T-helper 17 cell (primary cell): ENCODE measurements at regions not wholly inside any gene's neighbourhood (a gene's known extent, or its start where the extent isn't known, plus 50 kb on each side); places are given as distances from the start of the nearest gene placed in this dataset.
"Not testable (repeated sequence)": the region's sequence is repeated elsewhere in the genome, so short reads cannot be mapped to it uniquely, and the experiment has no call there.

Experiments
- ATAC-seq: fragments of 150-1000 bp; cut with Tn5 transposase; 2 replicates; pipeline ENCODE4 v1.10.0; 2021; ENCODE audit warnings: mild to moderate bottlenecking, moderate library complexity
- DNase-seq, 3 donors: peaks; one replicate each; pipeline versions ENCODE4 v3.0.0 to v3.0.0-alpha.2; 2020 to 2021
- H3K9me3 ChIP-seq: one replicate; pipeline ENCODE4 v1.7.0; 2013; ENCODE audit warnings: low read length, mild to moderate bottlenecking; ENCODE audit not compliant: control insufficient read depth, poor library complexity, severe bottlenecking
- H3K27ac Mint-ChIP-seq: one replicate; pipeline ENCODE4 v1.8.0; 2022; ENCODE audit warnings: mild to moderate bottlenecking, moderate library complexity, mixed read lengths
- H3K27me3 Mint-ChIP-seq: one replicate; pipeline ENCODE4 v1.8.0; 2022; ENCODE audit warnings: mixed read lengths
- H3K36me3 Mint-ChIP-seq: one replicate; pipeline ENCODE4 v1.8.0; 2022; ENCODE audit warnings: low read depth, mixed read lengths
- H3K4me1 Mint-ChIP-seq: one replicate; pipeline ENCODE4 v1.8.0; 2022; ENCODE audit warnings: mild to moderate bottlenecking, mixed read lengths
- H3K4me3 Mint-ChIP-seq: one replicate; pipeline ENCODE4 v1.8.0; 2022; ENCODE audit warnings: mild to moderate bottlenecking, moderate library complexity, mixed read lengths

DNA sequence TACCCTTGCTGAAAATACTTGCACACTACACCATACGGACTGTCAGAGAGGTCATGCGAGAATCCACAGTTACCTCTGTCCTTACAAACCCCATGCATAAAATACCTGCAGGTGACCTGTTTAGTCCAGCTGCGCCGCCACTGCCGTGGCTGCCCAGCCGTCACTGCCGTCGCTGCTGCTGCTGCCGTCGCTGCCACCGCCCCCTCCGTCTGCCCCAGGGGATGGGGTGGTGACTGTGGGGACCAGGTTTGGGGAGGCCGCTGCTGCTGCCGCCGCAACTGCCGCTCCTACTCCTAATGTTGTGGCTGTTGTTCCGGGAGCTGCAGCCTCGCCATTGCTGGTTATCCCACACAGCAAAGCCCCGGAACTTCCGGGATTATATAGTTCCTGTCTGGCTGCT, 141.8 kb upstream of the ZCCHC13 start:
- Mint-ChIP-seq H3K36me3 (peaks cover 5% of the 10 kb centered on the region), H3K4me3 (no peak overlapping the region), H3K4me1 (peaks cover 2% of the 10 kb centered on the region), H3K27me3 (no peaks in the 10 kb centered on the region), H3K27ac (no peak overlapping the region)
- no peak for DNase-seq
- ATAC-seq = no peak
- no peaks in the 10 kb centered on the region for H3K9me3 ChIP-seq

- H3K27ac Mint-ChIP-seq = no peak overlapping the region
- H3K4me1 Mint-ChIP-seq = peaks cover 2% of the 10 kb centered on the region
- no peak overlapping the region for H3K4me3 Mint-ChIP-seq
- H3K27me3 Mint-ChIP-seq = no peaks in the 10 kb centered on the region
- no peak for DNase-seq
- ATAC-seq = no peak
- no peaks in the 10 kb centered on the region for H3K9me3 ChIP-seq
- peaks cover 5% of the 10 kb centered on the region for H3K36me3 Mint-ChIP-seq
Observed at GRCh38 chrX:74160816-74161215, 143.2 kb upstream of the ZCCHC13 start.

GRCh38 chrX:74160358-74160757, 143.6 kb upstream of the ZCCHC13 start:
- no peaks in the 10 kb centered on the region for H3K9me3 ChIP-seq
- DNase-seq (no peak), ATAC-seq (no peak)
- Mint-ChIP-seq H3K27ac (no peak overlapping the region), H3K36me3 (peaks cover 5% of the 10 kb centered on the region), H3K4me3 (no peak overlapping the region), H3K27me3 (no peaks in the 10 kb centered on the region), H3K4me1 (peaks cover 2% of the 10 kb centered on the region)

DNA sequence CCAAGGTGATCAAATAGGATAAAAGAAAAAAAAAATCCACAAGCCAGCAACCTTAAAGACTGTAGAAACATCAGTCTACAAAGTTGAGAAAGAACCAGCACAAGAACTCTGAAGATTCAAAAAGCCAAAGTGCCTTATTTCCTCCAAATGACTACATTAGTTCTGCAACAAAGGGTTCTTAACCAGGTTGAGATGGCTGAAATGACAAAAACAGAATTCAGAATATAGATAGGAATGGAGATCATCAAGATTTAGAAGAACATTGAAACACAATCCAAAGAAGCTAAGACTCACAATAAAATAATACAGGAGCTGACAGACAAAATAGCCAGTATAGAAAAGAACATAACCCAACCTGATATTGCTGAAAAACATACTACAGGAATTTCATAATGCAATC, 156.5 kb upstream of the ZCCHC13 start:
- ATAC-seq = no peak
- Mint-ChIP-seq H3K27ac (no peak overlapping the region), H3K27me3 (no peaks in the 10 kb centered on the region)

GRCh38 chrX:74138943-74139342, 165.0 kb upstream of the ZCCHC13 start:
- no peak overlapping the region for H3K27ac Mint-ChIP-seq
- H3K36me3 Mint-ChIP-seq = no peaks in the 10 kb centered on the region
- no peaks in the 10 kb centered on the region for H3K27me3 Mint-ChIP-seq
- peaks cover 8% of the 10 kb centered on the region for H3K4me1 Mint-ChIP-seq
- no peak for ATAC-seq
- H3K9me3 ChIP-seq = no peaks in the 10 kb centered on the region
- H3K4me3 Mint-ChIP-seq = no peak overlapping the region
- no peak for DNase-seq

More for the DNA sequence above, 156.5 kb upstream of the ZCCHC13 start:
- Mint-ChIP-seq H3K4me1 (no peaks in the 10 kb centered on the region), H3K4me3 (no peak overlapping the region), H3K36me3 (peaks cover 2% of the 10 kb centered on the region)
- DNase-seq = no peak
- peaks cover 2% of the 10 kb centered on the region for H3K9me3 ChIP-seq

DNA sequence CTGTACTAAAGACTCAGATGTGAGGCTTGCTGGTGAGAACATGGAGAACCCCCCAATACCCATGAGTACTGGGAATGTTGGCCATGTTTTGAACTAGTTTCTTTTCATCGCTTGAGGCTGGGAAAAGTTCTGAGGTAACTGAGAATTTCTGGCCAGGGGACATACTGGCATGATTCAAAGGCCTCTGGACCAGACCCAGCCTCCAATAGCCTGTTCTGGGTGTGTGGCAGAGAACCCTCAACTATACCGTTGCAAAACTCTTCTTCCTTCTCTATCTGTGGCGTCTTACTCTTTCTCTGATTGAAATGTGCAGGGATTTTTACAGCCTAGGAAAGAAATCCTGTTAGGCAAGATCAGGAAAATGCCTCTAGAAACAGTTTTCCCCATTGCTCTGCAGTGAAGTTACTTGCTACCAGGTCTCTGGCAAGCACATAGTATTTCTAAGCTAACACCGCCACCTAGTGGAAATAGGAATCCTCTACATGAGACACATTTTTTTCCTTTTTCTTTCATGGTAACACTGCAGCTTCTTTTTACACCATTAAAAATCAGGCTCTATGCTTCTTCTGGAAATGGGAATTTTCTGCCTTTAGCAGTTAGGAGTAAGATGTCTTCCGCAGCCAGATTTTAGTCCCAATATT, 170.7 kb upstream of the ZCCHC13 start:
- H3K27me3 Mint-ChIP-seq = no peaks in the 10 kb centered on the region
- ATAC-seq (peak; percentile 53), DNase-seq (peak in 1 of 3 donors; percentile 4)
- H3K9me3 ChIP-seq = no peaks in the 10 kb centered on the region
- H3K36me3 Mint-ChIP-seq = no peaks in the 10 kb centered on the region
- no peak overlapping the region for H3K4me3 Mint-ChIP-seq
- no peak overlapping the region for H3K27ac Mint-ChIP-seq
- peaks cover 2% of the 10 kb centered on the region for H3K4me1 Mint-ChIP-seq

DNA sequence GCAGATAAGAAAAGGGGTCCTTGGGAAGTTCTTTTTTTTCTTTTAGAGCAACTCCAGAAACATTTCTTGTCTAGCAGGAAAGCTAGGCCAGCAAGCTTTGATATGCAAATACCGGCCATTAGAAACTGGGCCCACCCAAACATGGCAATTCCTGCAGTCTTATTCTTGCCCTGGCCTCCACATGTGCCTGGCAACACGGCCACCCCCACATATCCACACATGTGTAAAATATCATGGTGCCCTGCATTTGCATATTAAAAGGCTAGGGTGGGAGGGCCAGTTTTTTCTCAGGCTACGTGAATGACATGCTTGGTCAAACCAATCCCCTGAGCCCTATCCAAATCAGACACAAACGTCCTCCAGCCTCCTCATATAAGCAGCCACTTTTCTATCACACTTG, 171.7 kb upstream of the ZCCHC13 start:
- H3K27ac Mint-ChIP-seq = no peak overlapping the region
- H3K9me3 ChIP-seq = no peaks in the 10 kb centered on the region
- no peaks in the 10 kb centered on the region for H3K27me3 Mint-ChIP-seq
- H3K36me3 Mint-ChIP-seq = no peaks in the 10 kb centered on the region
- peaks cover 2% of the 10 kb centered on the region for H3K4me1 Mint-ChIP-seq
- ATAC-seq (no peak), DNase-seq (no peak)
- no peak overlapping the region for H3K4me3 Mint-ChIP-seq

- Mint-ChIP-seq H3K4me3 (no peak overlapping the region), H3K4me1 (no peaks in the 10 kb centered on the region), H3K27ac (no peak overlapping the region), H3K36me3 (no peaks in the 10 kb centered on the region), H3K27me3 (no peaks in the 10 kb centered on the region)
- ATAC-seq (no peak), DNase-seq (no peak)
- H3K9me3 ChIP-seq = no peaks in the 10 kb centered on the region
Observed at GRCh38 chrX:74119016-74119910, 184.7 kb upstream of the ZCCHC13 start.

- DNase-seq (no peak), ATAC-seq (no peak)
- H3K9me3 ChIP-seq = no peaks in the 10 kb centered on the region
- no peak overlapping the region for H3K27ac Mint-ChIP-seq
- no peaks in the 10 kb centered on the region for H3K4me1 Mint-ChIP-seq
- no peak overlapping the region for H3K4me3 Mint-ChIP-seq
- H3K27me3 Mint-ChIP-seq = no peaks in the 10 kb centered on the region
- H3K36me3 Mint-ChIP-seq = no peaks in the 10 kb centered on the region
Observed at GRCh38 chrX:74117962-74118902, 185.7 kb upstream of the ZCCHC13 start.

DNA sequence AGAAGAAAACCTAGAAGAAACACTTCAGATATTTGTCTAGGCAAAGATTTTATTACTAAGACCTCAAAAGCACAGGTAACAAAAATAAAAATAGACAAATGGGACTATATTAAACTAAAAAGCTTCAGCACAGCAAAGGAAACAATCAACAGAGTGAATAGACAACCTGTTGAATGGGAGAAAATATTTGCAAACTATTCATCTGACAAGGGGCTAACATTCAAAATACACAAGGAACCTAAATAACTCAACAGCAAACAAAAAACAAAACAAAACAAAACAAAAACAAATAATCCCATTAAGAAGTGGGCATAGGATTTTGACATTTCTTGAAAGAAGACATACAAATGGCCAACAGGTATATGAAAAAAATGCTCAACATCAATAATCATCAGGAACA, 192.7 kb upstream of the ZCCHC13 start:
- Mint-ChIP-seq H3K4me1 (no peaks in the 10 kb centered on the region), H3K4me3 (no peak overlapping the region), H3K36me3 (peaks cover 3% of the 10 kb centered on the region), H3K27me3 (no peaks in the 10 kb centered on the region), H3K27ac (no peak overlapping the region)
- ATAC-seq (no peak), DNase-seq (no peak)
- H3K9me3 ChIP-seq = no peaks in the 10 kb centered on the region

- Mint-ChIP-seq H3K27me3 (no peaks in the 10 kb centered on the region), H3K27ac (no peak overlapping the region), H3K4me3 (no peak overlapping the region), H3K36me3 (peaks cover 3% of the 10 kb centered on the region), H3K4me1 (no peaks in the 10 kb centered on the region)
- DNase-seq = no peak
- no peaks in the 10 kb centered on the region for H3K9me3 ChIP-seq
- ATAC-seq = no peak
Observed at GRCh38 chrX:74107666-74108065, 196.3 kb upstream of the ZCCHC13 start.

- Mint-ChIP-seq H3K4me3 (no peak overlapping the region), H3K27ac (no peak overlapping the region), H3K36me3 (peaks cover 5% of the 10 kb centered on the region), H3K27me3 (no peaks in the 10 kb centered on the region), H3K4me1 (no peaks in the 10 kb centered on the region)
- DNase-seq (no peak), ATAC-seq (no peak)
- H3K9me3 ChIP-seq = no peaks in the 10 kb centered on the region
Observed at GRCh38 chrX:74104356-74105015, 199.5 kb upstream of the ZCCHC13 start.

DNA sequence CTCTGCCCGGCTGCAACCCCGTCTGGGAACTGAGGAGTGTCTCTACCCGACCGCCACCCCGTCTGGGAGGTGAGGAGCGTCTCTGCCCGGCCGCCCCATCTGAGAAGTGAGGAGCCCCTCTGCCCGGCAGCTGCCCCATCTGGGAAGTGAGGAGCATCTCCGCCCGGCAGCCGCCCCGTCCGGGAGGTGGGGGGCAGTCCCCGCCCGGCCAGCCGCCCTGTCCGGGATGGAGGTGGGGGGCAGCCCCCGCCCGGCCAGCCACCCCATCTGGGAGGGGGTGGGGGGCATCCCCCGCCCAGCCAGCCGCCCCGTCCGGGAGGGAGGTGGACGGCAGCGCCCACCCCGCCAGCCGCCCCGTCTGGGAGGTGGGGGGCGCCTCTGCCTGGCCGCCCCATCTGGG, 205.6 kb upstream of the ZCCHC13 start:
- not testable (repeated sequence) for H3K4me1 Mint-ChIP-seq, DNase-seq, H3K9me3 ChIP-seq, H3K27me3 Mint-ChIP-seq, ATAC-seq, H3K27ac Mint-ChIP-seq, H3K36me3 Mint-ChIP-seq, H3K4me3 Mint-ChIP-seq
